ENCODE measurements at regions not wholly inside any gene's neighbourhood (a gene's known extent, or its start where the extent isn't known, plus 50 kb on each side); places are given as distances from the start of the nearest gene placed in this dataset.
A peak's percentile ranks its signal among the peaks of the same experiment; 100 is the strongest.

- intact Hi-C loops (cut with DNase I; ENCODE audit: low total_unique reads): no loop called here
- Histone ChIP-seq H3K4me3 (no peak overlapping the region), H3K27ac (no peak overlapping the region), H3K9me3 (no peaks in the 10 kb centered on the region), H3K36me3 (no peaks in the 10 kb centered on the region), H3K27me3 (no peaks in the 10 kb centered on the region), H3K4me1 (no peaks in the 10 kb centered on the region)
- WGBS, 5 donors: 18 to 71% (median 64%) methylated on average over 1 to 3 of the region's 3 CpGs
- no peak for TF ChIP-seq POLR2A (IDR thresholded peaks at IDR 0.05)
- peak in 1 of 7 experiments; percentile 23 for TF ChIP-seq CTCF (IDR thresholded peaks at IDR 0.05)
- DNase-seq: peak in 1 of 2 donors; percentile 55
Observed at GRCh38 chrX:80285131-80285773, 135.0 kb upstream of the TENT5D start.

GRCh38 chrX:80290834-80291233 lies 129.4 kb upstream of the TENT5D start:
- DNase-seq: no peak
- Histone ChIP-seq H3K36me3 (no peaks in the 10 kb centered on the region), H3K4me3 (no peak overlapping the region), H3K27me3 (no peaks in the 10 kb centered on the region), H3K4me1 (no peaks in the 10 kb centered on the region), H3K9me3 (peaks cover 0 to 6% (median 0%) of the 10 kb centered on the region in 4 donors), H3K27ac (no peak overlapping the region)
- TF ChIP-seq CTCF (IDR thresholded peaks at IDR 0.05) (no peak), EP300 (IDR thresholded peaks at IDR 0.05) (no peak), POLR2A (IDR thresholded peaks at IDR 0.05) (no peak), POLR2AphosphoS5 (IDR thresholded peaks at IDR 0.05) (no peak)
- intact Hi-C loops (cut with DNase I; ENCODE audit: low total_unique reads): no loop called here

- Histone ChIP-seq H3K27ac (no peak overlapping the region), H3K9me3 (peaks cover 0 to 6% (median 0%) of the 10 kb centered on the region in 4 donors), H3K4me1 (no peaks in the 10 kb centered on the region), H3K4me3 (no peak overlapping the region), H3K36me3 (no peaks in the 10 kb centered on the region), H3K27me3 (no peaks in the 10 kb centered on the region)
- WGBS, 5 donors: 88 to 100% (median 94%) methylated on average over 1 of the region's 1 CpG
- no peak for DNase-seq
- intact Hi-C loops (cut with DNase I; ENCODE audit: low total_unique reads): no loop called here
- no peak for TF ChIP-seq POLR2A (IDR thresholded peaks at IDR 0.05)
- no peak for TF ChIP-seq POLR2AphosphoS5 (IDR thresholded peaks at IDR 0.05)
- no peak for TF ChIP-seq CTCF (IDR thresholded peaks at IDR 0.05)
- TF ChIP-seq EP300 (IDR thresholded peaks at IDR 0.05): no peak
Observed at GRCh38 chrX:80293354-80293753, 126.9 kb upstream of the TENT5D start.

GRCh38 chrX:80306007-80306406 lies 114.2 kb upstream of the TENT5D start:
- WGBS, 5 donors: 33 to 73% (median 59%) methylated on average over 1 of the region's 1 CpG
- TF ChIP-seq CTCF (IDR thresholded peaks at IDR 0.05): no peak
- no peak for TF ChIP-seq POLR2AphosphoS5 (IDR thresholded peaks at IDR 0.05)
- no peak for TF ChIP-seq EP300 (IDR thresholded peaks at IDR 0.05)
- no peak for TF ChIP-seq POLR2A (IDR thresholded peaks at IDR 0.05)
- no peak overlapping the region for H3K27ac ChIP-seq
- no peaks in the 10 kb centered on the region for H3K36me3 ChIP-seq
- peaks cover 0 to 14% (median 0%) of the 10 kb centered on the region in 4 donors for H3K9me3 ChIP-seq
- no peaks in the 10 kb centered on the region for H3K4me1 ChIP-seq
- no peaks in the 10 kb centered on the region for H3K27me3 ChIP-seq
- DNase-seq: no peak
- intact Hi-C loops (cut with DNase I; ENCODE audit: low total_unique reads): no loop called here
- H3K4me3 ChIP-seq: no peak overlapping the region

Measured in stomach (tissue), 8 donors.